H1 (cell line): ENCODE measurements at regions not wholly inside any gene's neighbourhood (a gene's known extent, or its start where the extent isn't known, plus 50 kb on each side); places are given as distances from the start of the nearest gene placed in this dataset.

Source experiments
- BACH1 ChIP-seq: IDR thresholded peaks from 2 replicates; pipeline ENCODE4 v1.6.1; 2012; ENCODE audit warnings: low read length, improper control_type of control experiment

DNA sequence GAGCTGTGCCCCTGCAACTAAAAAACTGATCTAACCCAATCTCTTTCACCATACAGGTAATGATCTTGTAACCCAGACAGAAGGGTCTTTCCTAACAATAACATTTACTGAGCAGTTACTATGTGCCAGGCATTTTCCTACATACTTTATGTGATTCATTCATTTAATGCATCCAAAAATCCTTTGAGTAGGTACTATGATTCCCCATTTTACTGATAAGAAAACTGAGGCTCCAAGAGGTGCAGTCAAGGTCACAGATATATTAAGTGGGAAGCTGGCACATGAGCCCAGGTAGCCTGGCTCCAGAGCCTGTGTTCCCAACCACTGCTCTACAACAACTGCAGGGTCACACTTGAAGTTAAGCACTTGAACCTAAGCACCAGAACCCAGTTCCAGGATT lies 87.6 kb downstream of the NCR2 start (continued):
- no peak for TF ChIP-seq BACH1
